ENCODE measurements at regions not wholly inside any gene's neighbourhood (a gene's known extent, or its start where the extent isn't known, plus 50 kb on each side); places are given as distances from the start of the nearest gene placed in this dataset.

DNA sequence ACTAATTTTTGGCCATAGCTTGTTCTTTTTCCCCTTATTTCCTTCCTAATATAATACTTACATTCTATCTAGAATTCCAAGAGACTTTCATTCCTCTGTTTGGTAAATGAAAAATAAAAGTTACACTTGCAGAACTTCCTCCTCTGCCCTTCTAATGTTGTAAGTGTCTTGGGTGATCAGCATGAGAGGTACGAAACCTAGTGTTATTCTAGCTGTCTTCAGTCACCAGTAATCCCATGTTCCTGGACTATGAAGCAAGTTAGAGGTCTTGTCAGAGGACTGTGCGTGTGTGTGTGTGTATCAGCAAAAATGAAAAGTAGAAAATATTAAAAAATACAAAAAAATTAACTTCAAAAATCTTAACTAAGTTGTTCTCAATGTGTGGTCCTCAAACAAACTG lies 307.0 kb downstream of the SPRY2 start:
- TF ChIP-seq, protein P1, sequence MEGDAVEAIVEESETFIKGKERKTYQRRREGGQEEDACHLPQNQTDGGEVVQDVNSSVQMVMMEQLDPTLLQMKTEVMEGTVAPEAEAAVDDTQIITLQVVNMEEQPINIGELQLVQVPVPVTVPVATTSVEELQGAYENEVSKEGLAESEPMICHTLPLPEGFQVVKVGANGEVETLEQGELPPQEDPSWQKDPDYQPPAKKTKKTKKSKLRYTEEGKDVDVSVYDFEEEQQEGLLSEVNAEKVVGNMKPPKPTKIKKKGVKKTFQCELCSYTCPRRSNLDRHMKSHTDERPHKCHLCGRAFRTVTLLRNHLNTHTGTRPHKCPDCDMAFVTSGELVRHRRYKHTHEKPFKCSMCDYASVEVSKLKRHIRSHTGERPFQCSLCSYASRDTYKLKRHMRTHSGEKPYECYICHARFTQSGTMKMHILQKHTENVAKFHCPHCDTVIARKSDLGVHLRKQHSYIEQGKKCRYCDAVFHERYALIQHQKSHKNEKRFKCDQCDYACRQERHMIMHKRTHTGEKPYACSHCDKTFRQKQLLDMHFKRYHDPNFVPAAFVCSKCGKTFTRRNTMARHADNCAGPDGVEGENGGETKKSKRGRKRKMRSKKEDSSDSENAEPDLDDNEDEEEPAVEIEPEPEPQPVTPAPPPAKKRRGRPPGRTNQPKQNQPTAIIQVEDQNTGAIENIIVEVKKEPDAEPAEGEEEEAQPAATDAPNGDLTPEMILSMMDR (IDR thresholded peaks at IDR 0.05) = no peak
- TF ChIP-seq POLR2AphosphoS5 (IDR thresholded peaks at IDR 0.05) = no peak
- no peak for TF ChIP-seq POLR2A (IDR thresholded peaks at IDR 0.05)

All from prostate gland (tissue), 2 donors.